ENCODE measurements at regions not wholly inside any gene's neighbourhood (a gene's known extent, or its start where the extent isn't known, plus 50 kb on each side); places are given as distances from the start of the nearest gene placed in this dataset.
"Not testable (repeated sequence)": the region's sequence is repeated elsewhere in the genome, so short reads cannot be mapped to it uniquely, and the experiment has no call there.

DNA sequence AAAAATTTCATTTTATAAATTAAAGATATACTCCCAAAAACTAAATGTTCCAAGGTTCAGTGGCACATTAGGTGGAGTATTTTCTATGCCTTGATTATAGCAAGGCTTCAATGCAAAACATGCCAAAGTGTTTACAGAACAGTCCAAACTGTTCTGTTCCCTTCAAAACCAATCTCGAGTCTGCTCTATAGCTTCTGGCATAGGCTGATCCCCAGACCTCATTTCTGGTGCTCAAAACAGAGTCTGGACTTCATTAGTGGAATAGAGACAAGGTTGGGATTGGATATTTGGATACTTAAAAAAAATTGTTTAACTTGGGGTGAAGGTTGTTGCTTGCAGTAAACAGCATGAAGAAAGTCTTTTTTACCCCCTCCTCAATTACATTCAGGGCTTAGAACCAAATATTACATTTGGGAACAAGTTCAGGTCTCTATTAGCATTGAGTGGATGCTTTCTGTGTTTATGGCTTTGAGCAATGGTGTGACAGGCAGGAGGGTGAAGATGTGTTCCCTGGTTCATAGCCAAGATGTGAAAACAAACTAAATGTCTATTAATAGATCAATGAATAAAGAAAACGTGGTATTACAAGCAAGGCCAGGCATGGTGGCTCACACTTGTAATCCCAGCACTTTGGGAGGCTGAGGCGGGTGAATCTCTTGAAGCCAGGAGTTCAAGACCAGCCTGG, 208.1 kb upstream of the RND3 start:
- no peak for DNase-seq

DNA sequence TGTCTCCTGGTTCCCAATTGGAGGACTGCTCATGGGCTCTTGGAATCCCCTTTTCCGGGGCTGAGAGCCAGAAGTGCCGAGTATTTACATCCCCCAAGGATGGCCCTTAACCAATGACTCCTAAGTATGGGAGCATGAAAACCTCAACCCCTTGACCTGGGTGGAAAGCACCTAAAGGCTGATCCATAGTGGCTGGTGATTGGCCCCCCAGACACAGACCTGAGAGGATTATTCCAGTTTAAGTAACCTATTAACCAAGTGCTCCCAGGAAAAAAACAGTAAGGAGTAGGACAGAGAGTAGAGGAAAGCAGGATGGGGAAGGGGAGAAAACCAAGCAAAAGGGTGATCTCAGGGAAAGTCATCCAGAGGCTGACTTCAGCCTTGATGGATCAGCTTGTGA, 206.1 kb upstream of the RND3 start:
- no peak for DNase-seq

DNA sequence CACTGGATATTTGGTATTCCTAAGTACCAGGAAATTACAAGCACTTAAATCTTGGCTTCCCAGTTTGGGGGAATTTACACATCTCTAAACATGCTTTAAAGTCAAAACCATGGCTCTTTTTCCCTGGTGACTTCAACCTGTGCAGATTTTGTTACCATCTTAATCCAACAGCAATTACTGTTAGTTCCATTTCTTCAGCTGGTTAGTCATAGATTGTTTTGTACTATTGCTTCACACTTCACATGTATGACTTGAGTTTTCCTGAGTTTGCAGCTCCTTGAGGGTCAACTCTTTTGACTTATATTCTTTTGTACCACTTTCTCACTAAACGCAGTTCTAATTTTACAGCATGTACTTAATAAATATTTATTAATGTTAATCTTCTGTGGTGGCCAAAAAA, 203.4 kb upstream of the RND3 start:
- no peak for DNase-seq

DNA sequence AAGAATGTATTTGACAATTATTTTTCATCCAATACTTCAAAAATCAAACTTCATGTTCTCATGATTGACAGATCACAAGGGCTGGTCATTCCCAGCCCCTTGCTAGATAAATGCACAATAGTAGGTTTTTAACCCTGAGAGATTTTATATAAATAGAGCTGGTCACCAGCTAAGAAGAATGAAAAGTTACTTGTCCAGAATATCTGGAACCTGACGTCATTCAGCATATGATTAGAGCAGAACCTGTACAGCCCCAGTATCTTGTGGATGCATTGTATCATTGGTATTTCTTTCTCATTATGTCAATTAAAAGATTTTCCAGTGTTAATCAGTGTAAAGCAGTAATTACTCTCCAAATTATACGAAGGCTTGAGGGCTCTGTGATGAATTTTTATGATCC, 202.8 kb upstream of the RND3 start:
- DNase-seq, result no peak

DNA sequence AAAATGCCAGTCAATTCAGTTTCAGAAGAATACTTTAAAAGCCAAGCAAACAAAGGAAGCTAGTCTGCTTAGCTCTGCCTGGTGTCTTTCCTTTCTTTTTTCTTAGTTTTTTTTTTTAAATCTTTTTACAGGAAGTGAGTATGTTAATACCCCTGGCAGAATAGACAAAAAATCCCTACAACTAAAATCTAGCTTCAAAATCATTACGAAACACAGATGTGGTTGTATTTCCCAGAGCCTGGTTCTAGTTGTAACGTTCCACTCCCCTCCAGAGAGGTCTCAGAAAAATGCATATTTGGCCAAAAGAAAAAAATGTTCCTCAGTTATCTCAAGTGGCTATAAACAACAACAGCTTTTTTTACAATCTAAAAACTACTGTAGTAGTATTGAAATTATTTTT, 202.1 kb upstream of the RND3 start:
- no peak for DNase-seq

DNA sequence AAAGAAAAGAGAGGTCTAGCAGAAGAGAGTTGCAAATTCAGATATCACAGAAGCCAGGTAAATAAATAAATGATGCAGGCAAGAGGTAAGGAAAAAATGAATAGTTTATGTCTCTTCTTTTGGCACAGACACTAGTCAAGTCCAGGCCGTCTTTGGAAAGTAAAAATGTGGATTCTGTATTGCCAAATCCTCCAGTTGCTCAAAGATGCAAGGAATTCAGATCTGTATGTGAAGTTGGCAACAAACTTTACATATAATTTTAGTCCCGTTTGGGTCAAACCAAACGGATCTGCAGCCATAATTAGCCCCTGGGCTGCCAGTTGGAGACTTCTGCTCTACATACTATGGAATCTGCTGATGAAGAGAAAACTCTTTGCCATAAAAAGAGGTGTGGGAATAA, 200.5 kb upstream of the RND3 start:
- no peak for DNase-seq

DNA sequence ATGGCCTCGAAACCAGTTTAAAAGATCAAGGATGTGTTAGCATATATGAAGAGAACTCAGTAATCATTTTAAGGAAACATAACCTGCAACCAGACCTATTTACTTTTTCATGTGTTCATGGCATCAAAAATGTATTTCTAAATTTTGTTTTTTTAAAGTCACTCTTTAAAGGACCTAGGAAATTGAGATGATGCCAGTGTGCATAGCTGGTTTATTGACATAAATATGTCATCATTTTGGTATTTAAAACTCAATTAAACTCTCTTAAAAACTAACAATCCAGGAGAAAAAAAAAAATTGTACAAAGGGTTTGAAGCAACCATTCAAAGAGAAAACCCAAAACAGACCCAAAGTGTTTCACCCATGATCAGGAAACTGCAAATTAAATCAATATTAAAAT, 198.9 kb upstream of the RND3 start:
- no peak for DNase-seq

DNA sequence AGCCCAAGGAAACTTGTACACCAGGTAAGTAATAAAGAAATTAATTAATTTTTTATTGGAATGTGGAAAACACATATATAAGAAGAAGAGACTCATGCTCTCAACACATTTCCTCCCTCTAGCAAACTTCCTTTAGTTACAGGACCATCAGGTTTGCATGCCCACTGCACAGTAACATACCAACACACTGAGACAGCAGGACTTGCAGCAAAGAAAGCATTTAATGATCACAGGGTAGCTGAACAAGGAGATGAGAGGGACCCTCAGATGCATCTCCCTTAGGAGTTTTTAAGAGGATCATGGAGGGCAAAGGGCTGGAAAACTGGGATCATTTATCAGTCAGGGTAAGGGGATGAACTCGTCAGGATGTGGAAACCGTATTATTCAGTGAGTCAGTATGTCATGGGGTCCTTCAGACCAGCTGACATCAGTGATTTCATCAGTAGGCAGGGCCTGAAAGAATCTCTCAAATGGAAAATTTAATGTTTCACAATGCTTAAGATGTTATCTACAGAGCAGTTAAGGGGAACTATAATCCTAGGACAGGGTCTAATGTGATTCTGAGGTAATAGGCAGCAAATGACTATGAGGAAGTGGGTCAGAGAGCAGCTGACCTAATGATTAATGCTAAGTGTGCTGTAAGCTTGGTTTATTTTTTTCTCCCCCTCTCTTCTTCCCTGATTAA, 193.8 kb upstream of the RND3 start:
- DNase-seq, result no peak

DNA sequence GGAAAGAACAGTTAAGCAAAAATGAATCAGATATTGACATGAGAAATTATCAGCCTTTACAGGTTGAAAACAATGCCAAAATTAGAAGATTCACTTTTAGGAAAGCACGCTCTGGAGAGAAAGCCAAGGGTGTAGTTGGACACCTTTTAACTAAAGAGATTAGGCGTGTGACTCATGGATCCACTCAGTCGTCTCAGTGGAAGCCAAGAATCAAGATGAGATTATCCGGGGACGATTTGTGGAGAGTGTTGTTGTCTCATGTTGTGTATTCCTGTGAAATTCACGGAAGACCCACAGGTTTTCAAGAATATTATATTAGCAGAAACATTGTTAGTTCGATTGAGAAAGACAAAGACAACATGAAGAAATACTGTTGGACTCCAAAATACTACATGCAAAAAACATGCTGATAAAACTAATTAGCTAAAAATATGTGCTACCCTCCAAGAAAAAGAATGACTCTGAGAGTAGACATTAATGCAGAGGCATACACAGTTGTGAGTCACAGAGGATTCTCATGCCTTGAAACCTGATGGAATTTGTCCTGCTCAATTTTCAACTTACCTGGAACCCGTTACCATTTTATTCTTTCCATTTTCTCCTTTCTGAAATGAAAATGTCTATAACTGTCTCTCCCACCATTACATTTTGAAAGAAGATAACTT, 192.1 kb upstream of the RND3 start:
- DNase-seq, result no peak

DNA sequence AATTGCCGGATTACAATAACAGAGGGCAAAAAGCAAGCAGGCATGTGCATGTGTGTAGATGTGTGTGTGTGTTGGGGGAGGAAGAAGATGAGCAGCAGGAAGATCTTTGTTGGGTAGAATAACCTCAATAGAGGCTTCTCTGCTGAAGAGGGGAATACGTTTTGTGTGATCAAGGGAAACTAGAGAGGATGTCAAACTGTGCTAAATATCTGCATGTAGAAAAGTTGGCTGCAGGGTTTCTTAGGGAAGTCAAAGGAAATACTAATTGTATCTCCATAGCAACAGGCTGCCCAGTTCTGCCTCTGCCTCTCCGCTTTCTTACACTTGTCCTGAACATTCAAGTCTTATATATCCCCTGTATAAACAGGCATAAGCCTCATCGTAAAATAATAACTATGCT, 190.1 kb upstream of the RND3 start:
- no peak for DNase-seq

DNA sequence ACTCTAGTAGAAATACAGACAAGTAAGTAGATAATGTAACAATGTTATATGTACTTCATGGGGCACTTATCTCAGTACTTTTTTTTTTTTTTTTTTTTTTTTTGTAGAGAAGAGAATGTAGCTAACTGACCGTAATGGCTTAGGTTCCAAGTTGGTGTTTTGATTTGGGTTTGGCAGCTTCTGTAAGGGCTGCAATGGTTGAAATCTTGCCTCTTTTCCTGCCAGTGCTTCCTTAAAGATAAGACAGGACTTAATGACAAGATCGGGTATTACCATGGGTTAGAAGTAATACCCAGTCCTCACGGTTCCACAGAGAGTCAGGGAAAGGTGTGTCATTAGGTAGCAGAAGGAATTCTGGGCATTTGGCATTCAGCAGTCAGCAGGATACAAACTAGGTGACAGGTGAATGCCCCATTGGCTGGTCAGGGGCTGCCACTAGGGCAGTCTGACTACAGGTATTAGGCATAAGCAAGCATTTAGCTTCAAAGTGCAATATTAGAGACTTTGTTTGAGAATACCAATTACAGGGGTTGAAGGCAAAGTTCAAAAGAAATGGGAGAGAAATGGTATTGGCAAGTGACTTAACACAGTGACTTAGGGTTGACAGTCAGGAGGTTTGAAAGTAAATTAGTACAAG, 189.4 kb upstream of the RND3 start:
- DNase-seq, result no peak

DNA sequence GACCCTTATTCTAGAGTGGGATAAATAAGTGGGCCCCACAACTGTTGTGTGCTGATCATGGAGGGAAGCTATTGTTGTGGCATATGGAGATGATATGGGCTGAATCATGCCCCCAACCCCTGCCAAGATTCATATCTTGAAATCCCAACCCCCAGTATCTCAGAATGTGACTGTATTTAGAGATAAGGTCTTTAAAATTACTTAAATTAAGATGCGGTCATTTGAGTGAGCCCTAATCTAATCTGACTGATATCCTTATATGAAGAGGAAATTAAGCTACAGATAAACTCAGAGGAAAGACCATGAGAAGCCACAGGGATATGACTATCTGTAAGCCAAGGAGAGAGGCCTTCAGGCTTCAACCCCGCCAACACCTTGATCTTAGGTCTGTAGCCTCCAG, 188.3 kb upstream of the RND3 start:
- no peak for DNase-seq

DNA sequence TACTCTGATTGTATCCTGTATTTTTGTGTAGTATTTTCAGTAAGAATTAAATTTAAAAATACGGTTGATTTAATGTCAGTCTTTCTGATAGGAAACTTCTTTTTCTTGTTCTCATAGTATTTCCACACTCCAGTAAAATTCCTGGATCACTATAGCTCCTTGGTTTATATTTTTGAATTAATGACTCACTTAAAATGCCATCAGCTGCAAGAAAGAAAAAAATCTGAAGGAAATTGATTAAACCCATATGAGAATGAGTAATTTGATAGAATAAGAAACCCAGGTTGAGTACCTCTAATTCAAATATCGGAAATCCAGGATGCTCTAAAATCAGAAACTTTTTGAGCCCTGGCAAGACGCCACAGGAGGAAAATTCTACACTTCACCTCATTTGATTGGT, 186.8 kb upstream of the RND3 start:
- no peak for DNase-seq

DNA sequence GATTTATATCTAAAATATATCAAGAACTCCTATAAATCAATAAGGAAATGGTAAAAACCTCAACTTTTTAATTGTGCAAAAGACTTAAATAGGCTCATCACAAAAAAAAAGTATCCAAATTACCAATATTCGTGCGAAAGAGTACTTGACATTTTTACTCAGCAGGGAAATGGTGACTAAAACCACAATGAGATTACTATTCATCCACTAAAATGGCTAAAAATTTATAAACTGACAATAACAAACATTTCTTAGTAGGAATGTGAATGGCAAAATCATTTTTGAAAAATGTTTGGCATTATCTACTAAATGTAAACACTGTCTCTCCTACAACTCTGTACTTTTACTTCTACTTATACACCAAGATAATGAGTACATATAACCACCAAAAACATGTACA, 184.8 kb upstream of the RND3 start:
- no peak for DNase-seq

DNA sequence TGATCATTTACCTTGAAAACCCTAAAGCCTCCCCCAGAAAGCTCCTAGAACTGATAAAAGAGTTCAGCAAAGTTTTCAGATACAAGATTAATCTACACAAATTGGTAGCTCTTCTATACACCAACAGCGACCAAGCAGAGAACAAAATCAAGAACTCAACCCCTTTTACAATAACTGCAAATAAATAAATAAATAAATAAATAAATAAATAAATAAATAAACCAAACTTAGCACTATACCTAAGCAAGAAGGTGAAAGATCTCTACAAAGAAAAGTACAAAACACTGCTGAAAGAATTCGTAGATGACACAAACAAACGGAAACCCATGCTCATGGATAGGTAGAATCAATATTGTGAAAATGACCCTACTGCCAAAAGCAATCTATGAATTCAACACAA, 182.0 kb upstream of the RND3 start:
- no peak for DNase-seq

DNA sequence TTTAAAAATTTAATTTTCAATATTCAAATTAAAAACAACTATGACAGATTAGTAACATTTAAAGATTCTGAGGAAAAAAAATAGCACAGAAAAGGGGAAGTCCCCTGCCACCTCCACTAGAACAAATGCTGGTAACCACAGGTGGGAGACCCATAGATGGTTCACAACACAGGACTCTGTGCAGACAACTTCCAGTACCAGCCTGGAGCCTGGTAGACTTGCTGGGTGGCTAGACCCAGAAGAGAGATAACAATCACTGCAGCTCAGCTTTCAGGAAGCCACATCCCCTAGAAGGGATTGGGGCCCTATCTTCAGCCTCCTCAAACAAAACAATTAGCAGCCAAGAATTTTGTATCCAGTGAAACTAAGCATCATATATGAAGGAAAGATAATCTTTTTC, 179.6 kb upstream of the RND3 start:
- DNase-seq, result not testable (repeated sequence)

DNA sequence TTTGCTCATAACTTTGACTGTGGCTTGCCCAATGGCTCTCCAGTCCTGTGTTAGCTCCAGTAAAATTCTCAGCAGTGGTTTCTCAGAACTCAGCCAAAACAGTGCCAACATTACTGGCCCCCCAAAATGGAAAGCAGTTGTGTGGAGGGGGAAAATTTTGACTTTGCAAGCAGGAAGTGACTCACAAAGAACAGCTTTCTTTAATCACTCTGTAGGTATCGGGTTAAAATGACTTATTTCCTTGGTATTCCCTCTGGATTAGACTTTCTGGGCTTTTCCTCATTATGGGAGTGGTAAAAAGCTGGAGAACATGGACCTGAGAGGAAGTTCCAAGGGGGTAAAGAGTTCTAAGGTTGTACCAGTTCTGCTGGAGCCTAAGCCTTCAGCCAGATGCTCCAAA, 175.7 kb upstream of the RND3 start:
- no peak for DNase-seq

DNA sequence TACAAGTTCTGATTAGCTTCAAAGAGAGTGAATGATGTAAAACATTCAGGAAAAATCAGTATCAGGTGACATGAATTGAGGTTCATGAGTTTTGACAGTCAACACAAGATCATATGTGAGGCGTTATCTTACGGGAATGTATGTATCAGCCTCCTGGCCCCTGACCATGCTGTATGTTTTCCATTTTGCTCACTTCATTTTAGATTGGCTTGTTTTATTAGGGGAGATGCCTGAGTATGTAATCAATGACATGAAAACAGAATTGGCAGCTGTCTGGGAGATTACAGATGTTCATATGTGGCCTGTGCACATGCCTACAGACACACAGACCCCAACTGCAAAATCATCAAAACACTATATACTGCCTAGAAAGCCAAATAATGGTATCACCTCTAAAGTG, 168.5 kb upstream of the RND3 start:
- DNase-seq, result no peak

DNA sequence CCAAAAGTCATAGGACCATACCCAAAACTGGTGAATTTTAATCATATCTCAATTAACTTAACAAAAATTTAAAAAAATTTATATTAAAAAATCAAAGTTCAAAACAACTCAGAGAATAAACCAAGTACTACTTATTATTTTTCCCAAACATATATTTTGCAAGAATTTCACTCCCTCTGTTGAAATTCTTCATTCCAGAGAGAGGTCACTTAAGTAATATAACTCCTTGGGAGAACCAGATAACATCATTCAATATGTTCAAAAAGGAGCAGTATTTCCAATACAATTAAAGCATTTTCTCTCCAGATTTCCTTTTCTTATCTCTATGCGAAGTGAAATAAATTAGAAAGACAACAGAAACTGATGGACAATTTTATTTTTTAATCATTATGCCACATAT, 165.9 kb upstream of the RND3 start:
- no peak for DNase-seq

DNA sequence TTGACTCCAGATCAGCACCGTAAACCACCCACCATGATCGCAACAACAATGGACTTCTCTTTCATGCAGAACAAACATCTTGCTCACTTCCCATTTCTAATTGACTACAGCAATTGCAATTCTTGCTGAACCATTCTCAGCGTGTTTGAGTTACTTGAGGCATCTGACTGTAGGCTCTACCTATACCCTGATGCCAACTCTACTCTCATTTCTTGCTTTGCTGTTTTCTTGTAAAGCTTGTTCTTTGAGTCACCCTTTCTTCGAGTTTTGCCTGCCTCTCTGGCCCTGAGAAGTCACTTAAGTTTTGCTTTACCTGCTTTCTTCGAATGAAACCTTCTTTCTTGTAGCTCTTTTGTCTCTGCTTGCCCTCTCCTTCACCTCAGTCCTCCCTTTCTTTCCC, 160.5 kb upstream of the RND3 start:
- no peak for DNase-seq

DNA sequence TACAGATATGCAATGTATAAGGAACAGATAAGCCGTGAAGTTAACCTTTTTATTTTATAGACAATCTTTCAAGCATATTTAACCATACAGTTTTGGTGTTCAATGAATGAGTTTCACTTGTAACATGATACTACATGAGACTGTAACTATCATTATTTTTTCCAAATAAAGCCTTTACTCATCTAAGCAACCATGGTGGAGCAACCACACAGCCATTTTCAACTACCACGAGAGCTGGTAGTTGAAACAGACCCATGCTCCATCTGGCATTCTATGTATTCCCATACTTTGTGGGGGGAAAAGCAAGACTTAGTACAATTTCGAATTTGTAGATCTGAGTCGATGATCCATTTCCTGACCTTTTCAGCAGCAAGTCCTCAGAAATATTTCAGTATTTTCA, 159.3 kb upstream of the RND3 start:
- no peak for DNase-seq

DNA sequence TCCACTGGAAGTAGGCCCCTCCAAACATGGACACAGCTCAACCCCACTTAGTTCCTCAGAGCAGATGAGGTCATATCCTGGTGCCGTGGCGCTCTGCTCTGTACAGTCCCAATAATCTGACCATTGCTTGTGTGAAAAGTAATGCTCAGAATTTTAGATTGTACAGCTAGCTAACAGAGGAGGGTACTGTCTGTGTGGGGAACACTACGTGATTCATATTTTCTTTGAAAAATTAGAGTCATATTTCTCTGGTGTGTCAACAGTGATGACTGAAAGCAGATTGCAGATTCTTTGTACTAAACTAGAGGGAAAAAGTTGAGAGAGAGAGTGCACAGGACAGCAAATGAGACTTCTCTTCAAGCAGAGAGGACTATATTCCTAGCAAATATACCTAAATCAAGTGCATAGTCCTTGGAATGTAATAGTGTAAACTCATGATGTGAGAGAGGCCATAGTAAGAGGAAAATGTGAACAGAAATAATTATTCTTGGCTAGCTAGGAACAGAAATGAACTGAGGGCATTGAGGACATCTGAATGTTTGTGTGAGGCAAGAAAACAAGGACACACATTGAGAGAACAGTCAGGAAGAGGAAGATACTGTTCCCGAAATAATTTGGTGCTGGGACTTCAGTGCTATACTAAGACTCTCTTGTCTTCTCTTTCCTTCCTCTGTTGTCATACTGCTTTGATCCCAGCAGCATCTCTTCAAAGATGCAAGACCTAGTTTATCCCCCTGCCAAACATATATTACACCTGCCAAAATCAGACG, 157.0 kb upstream of the RND3 start:
- no peak for DNase-seq

DNA sequence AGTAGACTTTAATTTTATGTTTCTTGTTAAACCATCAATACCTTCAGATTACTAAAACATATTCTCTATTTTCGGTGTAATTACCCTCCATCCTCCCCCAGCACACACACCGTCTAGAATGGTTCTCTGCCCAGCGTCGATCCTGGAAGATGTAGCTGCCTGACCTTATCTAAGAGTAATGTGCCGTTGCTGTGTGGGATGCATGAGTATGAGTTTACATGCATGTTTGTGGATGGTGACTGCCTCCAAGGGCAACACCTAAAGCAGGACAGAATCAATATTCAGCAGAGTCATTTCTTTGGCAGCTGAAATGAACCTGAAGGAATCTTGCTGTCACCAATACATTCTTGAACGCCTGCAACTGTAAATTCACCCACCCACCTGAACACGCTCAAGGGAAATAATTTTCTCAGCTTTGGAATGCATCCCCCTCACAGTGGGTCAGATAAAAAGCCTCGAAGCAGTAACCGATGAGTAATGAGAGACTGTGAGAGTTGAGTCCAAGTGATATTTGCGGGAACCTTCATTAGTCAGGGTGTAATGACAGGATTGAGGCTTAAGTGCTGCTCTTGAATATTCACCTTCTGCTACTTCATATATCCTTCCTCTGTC, 155.8 kb upstream of the RND3 start:
- no peak for DNase-seq

Measured in activated CD4-positive, alpha-beta T cell treated with anti-CD3 and anti-CD28 coated beads, Interleukin-2, Interleukin-6, amounts not matched to agents 100 ng/mL and 50 ng/mL, durations not matched to agents 16 hours and 8 hours (primary cell).